Duodenal mucosa (tissue), 2 donors: ENCODE measurements at regions not wholly inside any gene's neighbourhood (a gene's known extent, or its start where the extent isn't known, plus 50 kb on each side); places are given as distances from the start of the nearest gene placed in this dataset.
"Not testable (repeated sequence)": the region's sequence is repeated elsewhere in the genome, so short reads cannot be mapped to it uniquely, and the experiment has no call there.

Experiments
- H3K27ac ChIP-seq: one replicate; pipeline ENCODE4 v1.7.0; 2013; ENCODE audit warnings: low read depth, low read length
- H3K27me3 ChIP-seq, 2 donors: one replicate each; pipeline ENCODE4 v1.7.0; 2013; ENCODE audit warnings: low read length in 2 of 2, control low read depth in 1 of 2; ENCODE audit not compliant: insufficient read depth in 2 of 2, control insufficient read depth in 1 of 2
- H3K36me3 ChIP-seq, 2 donors: one replicate each; pipeline ENCODE4 v1.7.0; 2013; ENCODE audit warnings: low read length in 2 of 2, control low read depth in 1 of 2; ENCODE audit not compliant: insufficient read depth in 2 of 2, control insufficient read depth in 1 of 2
- H3K4me1 ChIP-seq, 2 donors: one replicate each; pipeline ENCODE4 v1.7.0; 2013; ENCODE audit warnings: low read length in 2 of 2, control low read depth in 1 of 2; ENCODE audit not compliant: insufficient read depth in 2 of 2, control insufficient read depth in 1 of 2
- H3K4me3 ChIP-seq, 2 donors: one replicate each; pipeline ENCODE4 v1.7.0; 2013; ENCODE audit warnings: low read length in 2 of 2, low read depth in 1 of 2
- H3K9ac ChIP-seq, 2 donors: one replicate each; pipeline ENCODE4 v1.7.0; 2013; ENCODE audit warnings: low read length in 2 of 2, low read depth in 1 of 2
- H3K9me3 ChIP-seq, 2 donors: one replicate each; pipeline ENCODE4 v1.7.0; 2013; ENCODE audit warnings: low read length in 2 of 2, control low read depth in 1 of 2; ENCODE audit not compliant: control insufficient read depth in 1 of 2

DNA sequence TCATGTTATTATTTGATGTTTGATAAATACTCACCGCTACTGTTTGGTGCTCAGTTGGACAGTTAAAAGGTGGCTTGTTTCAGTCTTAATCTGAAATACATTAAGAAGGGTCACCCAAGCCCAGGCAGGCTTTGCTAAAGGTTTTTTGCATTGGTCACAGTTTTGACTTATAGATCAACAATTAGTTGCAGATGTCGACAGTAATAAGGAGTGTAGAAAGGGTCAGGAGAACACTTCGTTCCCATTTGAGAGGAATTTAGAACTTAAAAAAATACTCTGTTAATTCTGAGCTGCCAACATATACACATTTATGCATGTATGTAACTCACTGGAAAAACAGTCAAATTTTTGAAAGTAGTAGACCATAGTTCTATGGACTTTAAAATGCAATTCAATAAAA lies 130.3 kb downstream of the TMEM30B start:
- Histone ChIP-seq H3K36me3 (no peaks in the 10 kb centered on the region), H3K27ac (no peak overlapping the region), H3K27me3 (no peaks in the 10 kb centered on the region), H3K9ac (no peak overlapping the region), H3K9me3 (no peaks in the 10 kb centered on the region), H3K4me3 (no peak overlapping the region), H3K4me1 (no peaks in the 10 kb centered on the region)

GRCh38 chr14:61149896-61150295 lies 131.2 kb downstream of the TMEM30B start:
- Histone ChIP-seq H3K4me3 (no peak overlapping the region), H3K9me3 (no peaks in the 10 kb centered on the region), H3K9ac (no peak overlapping the region), H3K4me1 (no peaks in the 10 kb centered on the region), H3K36me3 (no peaks in the 10 kb centered on the region), H3K27me3 (no peaks in the 10 kb centered on the region), H3K27ac (no peak overlapping the region)

DNA sequence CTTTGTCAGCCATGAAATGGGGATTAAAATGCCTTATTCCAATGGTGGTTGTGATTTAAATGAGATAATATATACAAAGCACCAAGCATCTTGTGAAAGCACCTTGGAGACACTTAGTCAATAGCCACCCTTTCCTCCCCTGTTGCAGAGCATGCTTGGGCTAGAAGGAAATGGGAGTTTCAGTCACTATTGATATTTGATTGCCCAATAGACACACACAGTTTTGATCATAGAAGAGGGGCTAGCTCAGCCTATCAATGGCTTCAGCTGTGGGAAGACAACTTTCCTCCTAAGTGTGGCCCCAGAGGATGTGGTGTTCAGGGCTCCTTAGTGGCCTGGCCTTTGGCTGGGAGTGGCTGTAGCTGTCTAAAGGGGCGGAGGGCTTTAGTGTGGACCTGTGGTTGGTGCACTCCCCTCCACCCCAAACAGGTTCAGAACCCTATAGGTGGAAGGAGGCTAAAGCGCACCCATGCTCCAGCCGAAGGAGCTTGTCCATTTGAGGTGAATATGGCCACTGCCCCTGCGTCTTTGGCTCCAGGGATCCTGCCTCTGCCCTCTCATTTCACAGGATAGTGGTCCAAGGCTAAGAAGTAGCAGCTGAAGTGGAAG lies 132.3 kb downstream of the TMEM30B start:
- no peak overlapping the region for H3K27ac ChIP-seq
- H3K4me3 ChIP-seq: no peak overlapping the region
- no peaks in the 10 kb centered on the region for H3K4me1 ChIP-seq
- H3K9me3 ChIP-seq: no peaks in the 10 kb centered on the region
- no peak overlapping the region for H3K9ac ChIP-seq
- no peaks in the 10 kb centered on the region for H3K27me3 ChIP-seq
- no peaks in the 10 kb centered on the region for H3K36me3 ChIP-seq

- no peak overlapping the region for H3K4me3 ChIP-seq
- H3K9ac ChIP-seq: no peak overlapping the region
- H3K27me3 ChIP-seq: no peaks in the 10 kb centered on the region
- no peaks in the 10 kb centered on the region for H3K36me3 ChIP-seq
- H3K27ac ChIP-seq: no peak overlapping the region
- peaks cover 0 to under 1% of the 10 kb centered on the region in 2 donors for H3K9me3 ChIP-seq
- H3K4me1 ChIP-seq: no peaks in the 10 kb centered on the region
Observed at GRCh38 chr14:61147831-61148549, 133.1 kb downstream of the TMEM30B start.

- H3K27ac ChIP-seq: no peak overlapping the region
- no peak overlapping the region for H3K9ac ChIP-seq
- H3K4me3 ChIP-seq: no peak overlapping the region
Observed at GRCh38 chr14:61147381-61147821, 133.7 kb downstream of the TMEM30B start.

GRCh38 chr14:61146899-61147298 lies 134.2 kb downstream of the TMEM30B start:
- H3K4me3 ChIP-seq: no peak overlapping the region
- H3K36me3 ChIP-seq: no peaks in the 10 kb centered on the region
- H3K9me3 ChIP-seq: peaks cover 0 to 2% of the 10 kb centered on the region in 2 donors
- H3K27ac ChIP-seq: no peak overlapping the region
- no peaks in the 10 kb centered on the region for H3K4me1 ChIP-seq
- H3K27me3 ChIP-seq: no peaks in the 10 kb centered on the region
- H3K9ac ChIP-seq: no peak overlapping the region

More at GRCh38 chr14:61147381-61147821, 133.7 kb downstream of the TMEM30B start:
- H3K4me1 ChIP-seq: no peaks in the 10 kb centered on the region
- H3K36me3 ChIP-seq: no peaks in the 10 kb centered on the region
- H3K9me3 ChIP-seq: peaks cover 0 to 2% of the 10 kb centered on the region in 2 donors
- H3K27me3 ChIP-seq: no peaks in the 10 kb centered on the region

DNA sequence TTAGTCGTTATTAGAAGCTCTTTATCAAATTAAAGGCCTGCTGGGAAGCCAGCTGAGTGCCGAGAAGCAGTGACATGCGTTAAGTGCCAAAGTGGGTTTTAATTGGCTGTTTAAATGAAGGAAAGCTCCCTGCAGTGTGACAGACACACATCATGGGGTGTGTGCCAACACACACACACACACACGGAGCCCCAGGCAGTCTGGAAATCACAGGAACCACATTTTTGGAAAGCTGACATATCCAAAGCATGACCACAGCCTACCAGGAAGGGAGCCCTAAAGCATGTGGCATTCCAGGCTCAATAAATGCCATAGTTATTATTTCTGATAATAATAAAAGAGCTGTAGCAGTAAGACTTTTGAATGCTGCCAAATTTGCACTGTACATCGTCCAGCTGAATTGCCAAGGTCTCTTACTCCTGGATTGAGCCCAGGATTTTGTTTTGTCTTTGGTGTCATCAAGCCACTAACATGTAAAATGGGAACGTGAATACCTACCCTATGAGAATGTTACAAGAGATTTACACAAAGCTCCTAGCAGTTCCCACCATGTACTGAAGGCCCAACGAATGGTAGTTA lies 135.1 kb downstream of the TMEM30B start:
- H3K27me3 ChIP-seq: no peaks in the 10 kb centered on the region
- peak overlapping the region; percentile 7 for H3K27ac ChIP-seq
- peaks cover 0 to 2% of the 10 kb centered on the region in 2 donors for H3K9me3 ChIP-seq
- H3K9ac ChIP-seq: no peak overlapping the region
- H3K36me3 ChIP-seq: no peaks in the 10 kb centered on the region
- no peaks in the 10 kb centered on the region for H3K4me1 ChIP-seq
- H3K4me3 ChIP-seq: no peak overlapping the region

- Histone ChIP-seq H3K4me3 (no peak overlapping the region), H3K9ac (no peak overlapping the region), H3K27me3 (no peaks in the 10 kb centered on the region), H3K9me3 (peaks cover 0 to 2% of the 10 kb centered on the region in 2 donors), H3K36me3 (no peaks in the 10 kb centered on the region), H3K4me1 (no peaks in the 10 kb centered on the region), H3K27ac (no peak overlapping the region)
Observed at GRCh38 chr14:61145034-61145902, 135.9 kb downstream of the TMEM30B start.

DNA sequence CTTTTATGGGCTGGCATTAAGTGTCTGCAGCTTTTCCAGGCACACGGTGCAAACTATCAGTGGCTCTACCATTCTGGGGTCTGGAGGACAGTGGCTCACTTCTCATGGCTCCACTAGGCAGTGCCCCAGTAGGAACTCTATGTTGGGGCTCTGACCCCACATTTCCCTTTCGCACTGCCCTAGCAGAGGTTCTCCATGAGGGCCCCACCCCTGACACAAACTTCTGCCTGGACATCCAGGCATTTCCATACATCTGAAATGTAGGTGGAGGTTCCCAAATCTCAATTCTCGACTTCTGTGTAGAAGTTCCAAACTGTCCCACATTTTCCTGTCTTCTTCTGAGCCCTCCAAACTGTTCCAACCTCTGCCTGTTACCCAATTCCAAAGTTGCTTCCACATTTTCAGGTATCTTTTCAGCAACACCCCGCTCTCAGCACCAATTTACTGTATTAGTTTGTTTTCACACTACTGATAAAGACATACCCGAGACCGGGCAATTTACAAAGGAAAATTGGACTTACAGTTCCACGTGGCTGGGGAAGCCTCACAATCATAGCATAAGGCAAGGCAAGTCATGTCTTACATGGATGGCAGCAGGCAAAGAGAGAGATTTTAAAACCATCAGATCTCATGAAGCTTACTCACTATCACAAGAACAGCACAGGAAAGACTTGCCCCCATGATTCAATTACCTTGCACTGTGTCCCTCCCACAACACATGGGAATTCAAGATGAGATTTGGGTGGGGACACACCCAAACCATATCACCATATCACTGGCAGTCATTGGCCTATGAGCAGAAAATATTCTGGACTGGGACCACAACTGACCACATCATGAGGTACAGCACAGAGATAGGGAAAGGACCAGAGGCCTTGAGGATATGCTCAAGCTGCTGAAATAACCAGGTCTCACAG lies 136.8 kb downstream of the TMEM30B start:
- H3K4me1 ChIP-seq, H3K36me3 ChIP-seq, H3K27me3 ChIP-seq, H3K9me3 ChIP-seq, H3K9ac ChIP-seq, H3K27ac ChIP-seq, H3K4me3 ChIP-seq: not testable (repeated sequence)
